ENCODE measurements at regions not wholly inside any gene's neighbourhood (a gene's known extent, or its start where the extent isn't known, plus 50 kb on each side); places are given as distances from the start of the nearest gene placed in this dataset.

GRCh38 chr10:10821926-10822325, 195.7 kb upstream of the CELF2 start:
- H3K36me3 ChIP-seq, result no peaks in the 10 kb centered on the region
- H3K79me2 ChIP-seq (ENCODE audit: low read depth), result no peaks in the 10 kb centered on the region
- H3K27me3 ChIP-seq, result no peaks in the 10 kb centered on the region
- Mint-ChIP-seq H3K36me3 (no peaks in the 10 kb centered on the region), H3K4me3 (no peak overlapping the region), H3K9me3 (peaks cover 9% of the 10 kb centered on the region), H3K4me1 (no peaks in the 10 kb centered on the region), H3K27me3 (ENCODE audit: insufficient read depth, low read depth) (peaks cover 2% of the 10 kb centered on the region), H3K27ac (no peak overlapping the region)
- no peak for TF ChIP-seq CTCF (IDR thresholded peaks at IDR 0.05)
- TF ChIP-seq EZH2 (IDR thresholded peaks at IDR 0.05), result no peak
- no peak for TF ChIP-seq EZH2phosphoT487 (IDR thresholded peaks at IDR 0.05)
- DNase-seq (ENCODE audit: low spot score), result no peak
- no peak overlapping the region for H3K4me3 ChIP-seq
- H3K4me1 ChIP-seq, result no peaks in the 10 kb centered on the region
- no peak overlapping the region for H3K4me2 ChIP-seq
- no peak overlapping the region for H3K27ac ChIP-seq
- no peaks in the 10 kb centered on the region for H3F3A ChIP-seq (ENCODE audit: low read depth)
- no peaks in the 10 kb centered on the region for H3K9me3 ChIP-seq (ENCODE audit: low read depth)
- H3K9ac ChIP-seq, result no peak overlapping the region
- no peak overlapping the region for H2AFZ ChIP-seq (replicated peaks)
- H4K20me1 ChIP-seq (ENCODE audit: low read depth), result no peaks in the 10 kb centered on the region

- Histone ChIP-seq H3F3A (ENCODE audit: low read depth) (no peaks in the 10 kb centered on the region), H3K4me2 (no peak overlapping the region), H3K4me3 (no peak overlapping the region), H3K9ac (no peak overlapping the region), H3K27ac (no peak overlapping the region), H4K20me1 (ENCODE audit: low read depth) (no peaks in the 10 kb centered on the region), H3K27me3 (no peaks in the 10 kb centered on the region), H3K79me2 (ENCODE audit: low read depth) (no peaks in the 10 kb centered on the region), H3K4me1 (no peaks in the 10 kb centered on the region), H3K9me3 (ENCODE audit: low read depth) (no peaks in the 10 kb centered on the region), H3K36me3 (no peaks in the 10 kb centered on the region), H2AFZ (replicated peaks) (no peak overlapping the region)
- no peak for DNase-seq (ENCODE audit: low spot score)
- Mint-ChIP-seq H3K4me3 (no peak overlapping the region), H3K27ac (no peak overlapping the region), H3K36me3 (no peaks in the 10 kb centered on the region), H3K27me3 (ENCODE audit: insufficient read depth, low read depth) (peaks cover 2% of the 10 kb centered on the region), H3K4me1 (no peaks in the 10 kb centered on the region), H3K9me3 (peaks cover 4% of the 10 kb centered on the region)
- no peak for TF ChIP-seq EZH2 (IDR thresholded peaks at IDR 0.05)
- no peak for TF ChIP-seq EZH2phosphoT487 (IDR thresholded peaks at IDR 0.05)
- TF ChIP-seq CTCF (IDR thresholded peaks at IDR 0.05), result no peak
Measured at GRCh38 chr10:10824591-10825148, 193.0 kb upstream of the CELF2 start.

- DNase-seq (ENCODE audit: low spot score), result no peak
- Histone ChIP-seq H2AFZ (replicated peaks) (no peak overlapping the region), H3K9ac (no peak overlapping the region), H3K27ac (no peak overlapping the region), H3K4me2 (no peak overlapping the region), H3K4me1 (no peaks in the 10 kb centered on the region), H3K9me3 (ENCODE audit: low read depth) (no peaks in the 10 kb centered on the region), H3K4me3 (no peak overlapping the region), H3K27me3 (no peaks in the 10 kb centered on the region), H3F3A (ENCODE audit: low read depth) (no peaks in the 10 kb centered on the region), H3K36me3 (no peaks in the 10 kb centered on the region), H4K20me1 (ENCODE audit: low read depth) (no peaks in the 10 kb centered on the region), H3K79me2 (ENCODE audit: low read depth) (no peaks in the 10 kb centered on the region)
- Mint-ChIP-seq H3K27ac (no peak overlapping the region), H3K4me3 (no peak overlapping the region), H3K36me3 (no peaks in the 10 kb centered on the region), H3K9me3 (no peaks in the 10 kb centered on the region), H3K4me1 (no peaks in the 10 kb centered on the region), H3K27me3 (ENCODE audit: insufficient read depth, low read depth) (peaks cover under 1% of the 10 kb centered on the region)
- TF ChIP-seq CTCF (IDR thresholded peaks at IDR 0.05) (no peak), EZH2 (IDR thresholded peaks at IDR 0.05) (no peak), EZH2phosphoT487 (IDR thresholded peaks at IDR 0.05) (no peak)
Measured at GRCh38 chr10:10826125-10826524, 191.5 kb upstream of the CELF2 start.

Measured in neural progenitor cell (in vitro differentiated cells).